Muscle of back (tissue), 3 donors: ENCODE measurements at regions not wholly inside any gene's neighbourhood (a gene's known extent, or its start where the extent isn't known, plus 50 kb on each side); places are given as distances from the start of the nearest gene placed in this dataset.

ENCODE experiments used
- DNase-seq, 3 donors: peaks; one replicate each; pipeline versions ENCODE4 v3.0.0 to v3.0.0-alpha.2; 2013

GRCh38 chr20:62545271-62545670, 69.5 kb upstream of the GATA5 start:
- DNase-seq: no peak

GRCh38 chr20:62545901-62546525, 70.2 kb upstream of the GATA5 start:
- DNase-seq: no peak

GRCh38 chr20:62546606-62547005, 70.8 kb upstream of the GATA5 start:
- DNase-seq: no peak

GRCh38 chr20:62547364-62547763, 71.6 kb upstream of the GATA5 start:
- DNase-seq: no peak

GRCh38 chr20:62548471-62548870, 72.7 kb upstream of the GATA5 start:
- DNase-seq: no peak

GRCh38 chr20:62549029-62549428, 73.2 kb upstream of the GATA5 start:
- no peak for DNase-seq

- no peak for DNase-seq
Measured at GRCh38 chr20:62549499-62550086, 73.8 kb upstream of the GATA5 start.

- DNase-seq: peak; percentile 61 to 71 (median 61)
Measured at GRCh38 chr20:62550087-62550632, 74.4 kb upstream of the GATA5 start.

GRCh38 chr20:62551407-62552323, 75.9 kb upstream of the GATA5 start:
- DNase-seq: no peak

- DNase-seq: no peak
Measured at GRCh38 chr20:62552613-62553012, 76.8 kb upstream of the GATA5 start.

- no peak for DNase-seq
Measured at GRCh38 chr20:62553136-62553837, 77.5 kb upstream of the GATA5 start.

GRCh38 chr20:62553838-62554161, 78.0 kb upstream of the GATA5 start:
- DNase-seq: no peak

- DNase-seq: no peak
Measured at GRCh38 chr20:62554214-62554897, 78.6 kb upstream of the GATA5 start.

- no peak for DNase-seq
Measured at GRCh38 chr20:62554898-62555641, 79.3 kb upstream of the GATA5 start.

GRCh38 chr20:62555642-62556420, 80.0 kb upstream of the GATA5 start:
- DNase-seq: no peak

GRCh38 chr20:62557462-62557861, 81.7 kb upstream of the GATA5 start:
- DNase-seq: no peak

- DNase-seq: no peak
Measured at GRCh38 chr20:62557999-62558408, 82.2 kb upstream of the GATA5 start.

- peak; percentile 81 to 85 (median 84) for DNase-seq
Measured at GRCh38 chr20:62558779-62559178, 83.0 kb upstream of the GATA5 start.

- DNase-seq: no peak
Measured at GRCh38 chr20:62560162-62560561, 82.1 kb upstream of the SLCO4A1 start.

GRCh38 chr20:62561182-62561581, 81.1 kb upstream of the SLCO4A1 start:
- DNase-seq: no peak
